DND-41 (cell line): ENCODE measurements at regions not wholly inside any gene's neighbourhood (a gene's known extent, or its start where the extent isn't known, plus 50 kb on each side); places are given as distances from the start of the nearest gene placed in this dataset.

Experiments
- ATAC-seq: fragments of 200-7000 bp; cut with Tn5 transposase; 3 replicates; pipeline ENCODE4 v1.9.1; 2021; ENCODE audit warnings: low read depth; ENCODE audit not compliant: insufficient read depth
- DNase-seq: peaks from one replicate; pipeline ENCODE4 v3.0.0-alpha.2; 2020
- H2AFZ ChIP-seq: 2 replicates; pipeline ENCODE4 v1.6.0; 2012; ENCODE audit warnings: low read depth, low read length
- H3K27ac ChIP-seq: 2 replicates; pipeline ENCODE4 v1.5.1; 2012; ENCODE audit warnings: low read length, inconsistent platforms
- H3K27me3 ChIP-seq: fragments of 200-600 bp; sonication (generic); 2 replicates; pipeline ENCODE4 v1.6.0; 2012; ENCODE audit warnings: low read length, mild to moderate bottlenecking, inconsistent platforms; ENCODE audit not compliant: insufficient read depth, poor library complexity
- H3K36me3 ChIP-seq: 2 replicates; pipeline ENCODE4 v1.5.1; 2012; ENCODE audit warnings: low read length, inconsistent platforms; ENCODE audit not compliant: insufficient read depth
- H3K4me1 ChIP-seq: 2 replicates; pipeline ENCODE4 v1.5.1; 2012; ENCODE audit warnings: mild to moderate bottlenecking, low read length; ENCODE audit not compliant: insufficient read depth
- H3K4me2 ChIP-seq: 2 replicates; pipeline ENCODE4 v1.6.0; 2012; ENCODE audit warnings: mild to moderate bottlenecking, moderate library complexity, low read length, inconsistent platforms; ENCODE audit not compliant: insufficient read depth
- H3K4me3 ChIP-seq, 2 experiments: fragments of 200-600 bp in 1 of 2; shearing (Covaris generic) in 1 of 2; 2 replicates each; pipeline ENCODE4 v1.5.1; 2012 to 2016; ENCODE audit warnings: inconsistent platforms in 2 of 2, low read length in 2 of 2, mild to moderate bottlenecking in 2 of 2, low read depth in 1 of 2, moderate library complexity in 1 of 2
- H3K79me2 ChIP-seq: 2 replicates; pipeline ENCODE4 v1.6.0; 2012; ENCODE audit warnings: low read length, inconsistent platforms; ENCODE audit not compliant: insufficient read depth
- H3K9ac ChIP-seq: 2 replicates; pipeline ENCODE4 v1.6.0; 2012; ENCODE audit warnings: low read depth, mild to moderate bottlenecking, inconsistent platforms, low read length, moderate library complexity
- H3K9me3 ChIP-seq: 2 replicates; pipeline ENCODE4 v1.5.1; 2012; ENCODE audit warnings: low read length, moderate library complexity, mild to moderate bottlenecking, inconsistent platforms; ENCODE audit not compliant: insufficient read depth, severe bottlenecking
- H4K20me1 ChIP-seq: 2 replicates; pipeline ENCODE4 v1.6.0; 2012; ENCODE audit warnings: low read length; ENCODE audit not compliant: insufficient read depth
- EZH2 ChIP-seq: IDR thresholded peaks from 3 replicates; pipeline ENCODE4 v1.6.1; 2012; ENCODE audit warnings: borderline replicate concordance, low read depth, mild to moderate bottlenecking, moderate library complexity, low read length, inconsistent platforms; ENCODE audit not compliant: severe bottlenecking
- TF ChIP-seq, protein P1 (sequence below): IDR thresholded peaks from 2 replicates; pipeline ENCODE4 v1.5.1; 2012; ENCODE audit warnings: borderline replicate concordance, low read length, moderate library complexity, mild to moderate bottlenecking; ENCODE audit not compliant: poor library complexity, severe bottlenecking; ENCODE audit errors: extremely low read depth

DNA sequence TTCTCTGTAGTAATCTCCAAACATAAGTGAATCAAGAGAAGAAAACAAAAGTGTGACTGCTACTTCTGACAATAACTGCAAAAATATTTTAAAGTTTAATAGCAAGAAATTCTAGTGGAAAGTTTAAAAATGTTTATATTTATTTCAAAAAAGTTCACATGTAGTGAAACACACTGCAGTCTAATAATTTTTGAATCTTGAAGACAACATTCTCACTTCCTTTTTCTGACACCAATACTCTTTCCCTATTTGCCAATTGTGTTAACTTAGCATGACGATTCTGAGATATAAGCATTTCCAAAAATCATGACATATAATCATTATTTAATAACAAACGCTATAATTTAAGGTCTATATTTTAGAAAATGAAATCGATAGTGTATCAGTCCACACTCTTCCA is 429.1 kb upstream of the PKDCC start:
- Histone ChIP-seq H3K9me3 (no peaks in the 10 kb centered on the region), H3K4me3 (no peak overlapping the region), H3K79me2 (no peaks in the 10 kb centered on the region), H3K27me3 (no peaks in the 10 kb centered on the region), H3K4me2 (no peak overlapping the region), H3K9ac (no peak overlapping the region), H3K4me1 (no peaks in the 10 kb centered on the region), H4K20me1 (no peaks in the 10 kb centered on the region), H3K27ac (no peak overlapping the region), H2AFZ (no peak overlapping the region), H3K36me3 (no peaks in the 10 kb centered on the region)
- no peak for TF ChIP-seq EZH2
- TF ChIP-seq, protein P1, sequence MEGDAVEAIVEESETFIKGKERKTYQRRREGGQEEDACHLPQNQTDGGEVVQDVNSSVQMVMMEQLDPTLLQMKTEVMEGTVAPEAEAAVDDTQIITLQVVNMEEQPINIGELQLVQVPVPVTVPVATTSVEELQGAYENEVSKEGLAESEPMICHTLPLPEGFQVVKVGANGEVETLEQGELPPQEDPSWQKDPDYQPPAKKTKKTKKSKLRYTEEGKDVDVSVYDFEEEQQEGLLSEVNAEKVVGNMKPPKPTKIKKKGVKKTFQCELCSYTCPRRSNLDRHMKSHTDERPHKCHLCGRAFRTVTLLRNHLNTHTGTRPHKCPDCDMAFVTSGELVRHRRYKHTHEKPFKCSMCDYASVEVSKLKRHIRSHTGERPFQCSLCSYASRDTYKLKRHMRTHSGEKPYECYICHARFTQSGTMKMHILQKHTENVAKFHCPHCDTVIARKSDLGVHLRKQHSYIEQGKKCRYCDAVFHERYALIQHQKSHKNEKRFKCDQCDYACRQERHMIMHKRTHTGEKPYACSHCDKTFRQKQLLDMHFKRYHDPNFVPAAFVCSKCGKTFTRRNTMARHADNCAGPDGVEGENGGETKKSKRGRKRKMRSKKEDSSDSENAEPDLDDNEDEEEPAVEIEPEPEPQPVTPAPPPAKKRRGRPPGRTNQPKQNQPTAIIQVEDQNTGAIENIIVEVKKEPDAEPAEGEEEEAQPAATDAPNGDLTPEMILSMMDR = no peak
- ATAC-seq = no peak
- DNase-seq = no peak

DNA sequence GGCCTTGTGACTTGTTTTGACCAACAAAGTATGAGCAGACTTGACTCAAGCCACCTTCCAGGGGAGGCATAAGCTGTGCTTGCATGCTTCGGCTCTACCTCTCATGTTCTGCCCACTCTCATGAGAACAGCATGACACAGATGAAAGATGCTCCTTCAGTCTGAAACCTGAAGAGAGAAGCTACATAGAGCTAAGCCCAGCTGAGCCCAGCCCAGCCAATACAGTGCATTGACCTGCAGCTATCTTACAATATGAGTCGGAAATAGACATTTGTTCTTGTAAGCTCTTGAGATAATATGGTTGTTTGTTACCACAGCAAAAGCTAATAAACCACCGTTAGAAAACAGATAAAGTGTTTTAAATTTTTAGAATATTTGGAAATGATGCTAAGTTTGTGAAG is 426.7 kb upstream of the PKDCC start:
- H4K20me1 ChIP-seq = no peaks in the 10 kb centered on the region
- no peak for DNase-seq
- no peak overlapping the region for H2AFZ ChIP-seq
- H3K4me2 ChIP-seq = no peak overlapping the region
- H3K9me3 ChIP-seq = no peaks in the 10 kb centered on the region
- no peaks in the 10 kb centered on the region for H3K79me2 ChIP-seq
- ATAC-seq = no peak
- no peaks in the 10 kb centered on the region for H3K4me1 ChIP-seq
- no peaks in the 10 kb centered on the region for H3K27me3 ChIP-seq
- H3K36me3 ChIP-seq = no peaks in the 10 kb centered on the region
- no peak overlapping the region for H3K27ac ChIP-seq
- no peak overlapping the region for H3K4me3 ChIP-seq
- no peak overlapping the region for H3K9ac ChIP-seq
- TF ChIP-seq, protein P1 = no peak
- TF ChIP-seq EZH2 = no peak

DNA sequence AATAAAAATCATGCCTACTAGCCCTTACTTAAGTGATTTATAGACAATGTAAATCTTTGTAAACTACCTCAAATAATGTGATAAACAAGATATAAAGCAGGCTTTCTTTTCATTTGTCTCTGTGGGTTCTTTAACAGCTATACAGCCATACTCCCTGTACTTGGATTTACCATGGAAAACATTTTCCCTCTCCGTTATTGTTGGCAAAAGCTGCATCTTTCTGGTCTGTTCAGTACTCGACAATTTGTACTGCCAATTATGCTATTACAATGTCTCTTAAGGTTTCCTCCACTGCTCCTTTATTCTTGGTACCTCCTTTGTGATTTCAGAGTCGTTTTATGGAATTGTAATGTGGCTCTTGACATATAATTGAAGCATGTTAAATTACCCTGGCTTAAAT is 426.3 kb upstream of the PKDCC start:
- Histone ChIP-seq H3K9ac (no peak overlapping the region), H2AFZ (no peak overlapping the region), H3K79me2 (no peaks in the 10 kb centered on the region), H3K4me3 (no peak overlapping the region), H3K4me1 (no peaks in the 10 kb centered on the region), H3K36me3 (no peaks in the 10 kb centered on the region), H3K27ac (no peak overlapping the region), H4K20me1 (no peaks in the 10 kb centered on the region), H3K9me3 (no peaks in the 10 kb centered on the region), H3K27me3 (no peaks in the 10 kb centered on the region), H3K4me2 (no peak overlapping the region)
- ATAC-seq (no peak), DNase-seq (no peak)
- TF ChIP-seq, protein P1 = no peak
- no peak for TF ChIP-seq EZH2

DNA sequence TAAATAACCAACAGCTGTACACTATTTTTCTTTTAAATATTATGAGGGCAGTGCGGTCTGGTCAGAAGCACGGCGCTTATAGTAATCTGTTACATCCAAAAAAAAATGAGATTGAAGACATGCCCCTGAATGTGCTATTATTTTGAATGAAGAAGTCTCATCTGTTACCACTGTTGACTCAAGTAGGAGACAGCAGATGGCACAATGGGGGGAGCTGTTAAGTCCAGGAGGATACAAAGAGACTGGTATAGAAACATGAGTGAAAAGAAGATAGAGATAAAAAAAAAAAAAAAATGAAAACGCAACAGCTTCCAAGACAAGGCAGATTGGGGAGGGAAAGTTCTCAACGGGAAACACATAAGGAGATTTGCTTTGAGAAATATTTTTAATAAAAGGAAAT is 425.5 kb upstream of the PKDCC start:
- H3K9me3 ChIP-seq = no peaks in the 10 kb centered on the region
- no peak for DNase-seq
- no peak overlapping the region for H3K4me2 ChIP-seq
- H3K79me2 ChIP-seq = no peaks in the 10 kb centered on the region
- no peaks in the 10 kb centered on the region for H3K4me1 ChIP-seq
- no peak for ATAC-seq
- TF ChIP-seq, protein P1 = no peak
- TF ChIP-seq EZH2 = no peak
- H3K9ac ChIP-seq = no peak overlapping the region
- no peak overlapping the region for H3K4me3 ChIP-seq
- H3K36me3 ChIP-seq = no peaks in the 10 kb centered on the region
- H3K27me3 ChIP-seq = no peaks in the 10 kb centered on the region
- H3K27ac ChIP-seq = no peak overlapping the region
- no peaks in the 10 kb centered on the region for H4K20me1 ChIP-seq
- no peak overlapping the region for H2AFZ ChIP-seq
